GM18505 (cell line): ENCODE measurements at regions not wholly inside any gene's neighbourhood (a gene's known extent, or its start where the extent isn't known, plus 50 kb on each side); places are given as distances from the start of the nearest gene placed in this dataset.
"Not testable (repeated sequence)": the region's sequence is repeated elsewhere in the genome, so short reads cannot be mapped to it uniquely, and the experiment has no call there.

Experiments
- ATAC-seq: cut with Tn5 transposase; IDR thresholded peaks from one replicate; pipeline ENCODE4 v1.9.1; 2021; ENCODE audit not compliant: unreplicated experiment
- POLR2A ChIP-seq: IDR thresholded peaks from 4 replicates; pipeline ENCODE4 v1.6.1; 2011; ENCODE audit warnings: borderline replicate concordance; ENCODE audit not compliant: insufficient read depth, insufficient read length; ENCODE audit errors: extremely low read depth

DNA sequence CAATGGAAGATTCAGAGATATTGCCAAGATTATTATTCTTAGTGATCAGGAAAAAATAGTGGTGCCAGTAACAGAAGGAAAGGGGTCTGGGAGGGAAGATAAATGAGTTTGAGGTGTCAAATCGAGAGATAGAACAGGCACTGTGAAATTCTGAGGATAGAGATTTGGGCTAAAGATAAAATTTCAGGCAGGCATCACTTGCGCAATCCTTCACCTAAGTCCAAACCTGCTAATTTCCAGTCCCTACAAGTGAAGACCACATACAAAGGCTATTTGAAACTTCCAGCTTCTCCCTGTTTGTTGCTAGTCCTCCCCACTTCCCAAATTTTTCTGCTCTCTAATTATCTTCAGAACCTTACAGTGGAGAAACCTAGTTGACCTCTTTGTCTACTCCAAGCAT is 494.6 kb downstream of the MAGEE1 start:
- ATAC-seq = no peak
- no peak for TF ChIP-seq POLR2A

DNA sequence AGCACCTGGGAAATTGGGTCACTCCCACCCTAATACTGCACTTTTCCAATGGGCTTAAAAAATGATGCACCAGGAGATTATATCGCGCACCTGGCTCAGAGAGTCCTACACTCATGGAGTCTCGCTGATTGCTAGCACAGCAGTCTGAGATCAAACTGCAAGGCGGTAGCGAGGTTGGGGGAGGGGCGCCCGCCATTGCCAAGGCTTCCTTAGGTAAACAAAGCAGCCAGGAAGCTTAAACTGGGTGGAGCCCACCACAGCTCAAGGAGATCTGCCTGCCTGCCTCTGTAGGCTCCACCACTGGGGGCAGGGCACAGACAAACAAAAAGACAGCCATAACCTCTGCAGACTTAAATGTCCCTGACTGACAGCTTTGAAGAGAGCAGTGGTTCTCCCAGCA is 497.1 kb downstream of the MAGEE1 start:
- not testable (repeated sequence) for ATAC-seq

DNA sequence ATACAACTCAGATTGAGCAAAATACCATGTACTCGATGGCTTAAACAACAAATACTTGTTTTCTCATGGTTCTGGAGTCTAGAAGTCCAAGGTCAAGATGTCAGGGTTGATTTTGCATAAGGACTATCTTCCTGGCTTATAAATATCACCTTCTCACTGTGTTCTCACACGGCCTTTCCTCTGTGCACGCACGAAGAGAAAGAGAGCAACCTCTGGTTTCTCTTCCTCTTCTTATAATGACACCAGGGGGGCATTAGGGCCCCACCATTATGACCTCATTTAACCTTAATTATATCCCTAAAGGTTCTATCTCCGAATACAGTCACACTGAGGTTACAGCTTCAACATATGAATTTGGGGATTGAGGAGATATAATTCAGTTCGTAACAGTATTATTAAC is 504.0 kb downstream of the MAGEE1 start:
- ATAC-seq = no peak
- no peak for TF ChIP-seq POLR2A

DNA sequence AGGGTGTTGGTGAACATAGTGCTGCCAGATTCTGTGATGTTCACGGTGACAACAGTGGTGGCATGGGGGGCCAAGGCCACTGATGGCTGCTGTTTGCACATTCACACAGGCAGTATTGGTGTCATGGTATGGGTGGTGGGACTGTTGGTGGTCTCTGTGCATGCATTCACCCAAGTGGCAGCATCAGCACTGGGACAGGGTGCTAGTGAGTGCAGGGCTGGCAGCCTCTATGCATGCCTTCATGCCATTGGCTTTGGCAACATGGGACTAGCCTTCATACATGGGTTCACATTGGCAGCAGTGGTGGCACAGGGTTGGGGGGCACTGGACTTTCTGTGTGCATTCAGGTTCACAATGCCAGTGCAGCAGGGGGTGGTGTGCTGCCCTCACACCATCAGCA is 489.7 kb upstream of the FGF16 start:
- ATAC-seq = no peak
- no peak for TF ChIP-seq POLR2A

DNA sequence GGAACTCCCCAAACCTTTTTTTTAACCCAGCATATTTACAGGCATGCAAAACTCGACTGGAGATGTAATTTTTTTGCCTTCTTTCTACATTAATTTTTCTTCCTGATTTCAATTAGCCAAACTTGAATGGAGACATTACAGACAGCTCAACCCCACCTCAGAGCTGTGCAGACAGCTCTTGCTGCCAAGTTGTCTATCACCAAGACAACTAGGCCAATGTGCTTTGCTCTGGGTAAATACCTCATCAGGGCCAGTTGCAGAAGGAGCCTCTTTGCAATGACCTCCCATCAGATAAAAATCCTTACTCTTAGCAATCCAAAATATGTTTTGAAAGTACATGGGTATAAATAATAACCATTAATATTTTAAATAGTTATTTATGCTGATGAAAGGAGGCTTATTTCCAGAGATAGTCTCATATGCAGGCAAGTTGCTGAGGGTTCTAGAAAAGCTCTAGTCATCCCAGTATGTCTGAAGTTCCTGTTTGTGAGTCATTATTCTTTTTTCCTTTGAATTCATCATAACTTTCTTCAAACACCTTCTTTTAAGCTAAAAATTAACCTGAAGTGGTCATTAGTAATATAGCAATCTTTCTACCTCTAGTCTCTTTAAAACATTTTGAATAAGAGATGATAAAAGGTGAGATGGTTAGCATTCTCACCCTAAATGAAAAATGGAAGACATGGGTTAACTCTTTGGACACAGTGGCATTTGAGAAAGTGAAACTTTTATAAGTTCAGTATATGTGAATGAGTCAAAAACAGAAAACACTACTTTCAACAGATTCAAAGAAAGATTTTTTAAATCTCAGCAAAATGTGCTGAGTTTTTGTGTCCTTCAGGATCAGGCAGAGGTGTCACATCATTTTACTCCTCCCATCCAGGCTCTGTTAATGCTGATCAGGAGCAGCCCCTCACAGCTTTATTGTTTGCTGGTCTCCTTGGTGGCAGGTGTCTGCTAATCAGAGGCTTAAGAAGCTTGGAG is 475.5 kb upstream of the FGF16 start:
- peak; percentile 63 for ATAC-seq
- no peak for TF ChIP-seq POLR2A

DNA sequence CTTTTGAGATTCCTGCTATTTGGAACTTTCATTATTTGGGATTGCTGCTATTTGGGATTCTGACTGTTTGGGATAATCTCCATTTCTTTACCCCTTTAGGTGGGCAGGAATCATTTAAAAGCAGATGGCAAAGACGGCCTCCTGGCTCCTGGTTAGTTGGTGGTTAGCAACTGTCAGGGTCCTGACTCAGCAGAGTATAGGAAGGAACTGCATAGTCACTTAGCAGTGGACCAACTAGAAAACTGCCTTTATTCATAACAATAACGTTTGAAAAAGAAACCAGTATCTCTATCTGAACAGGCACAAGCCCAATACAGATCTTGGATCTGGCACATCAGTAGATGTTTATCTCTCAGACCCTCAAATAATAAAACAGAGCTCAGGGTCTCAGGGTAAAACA is 469.7 kb upstream of the FGF16 start:
- TF ChIP-seq POLR2A = no peak
- ATAC-seq = no peak

DNA sequence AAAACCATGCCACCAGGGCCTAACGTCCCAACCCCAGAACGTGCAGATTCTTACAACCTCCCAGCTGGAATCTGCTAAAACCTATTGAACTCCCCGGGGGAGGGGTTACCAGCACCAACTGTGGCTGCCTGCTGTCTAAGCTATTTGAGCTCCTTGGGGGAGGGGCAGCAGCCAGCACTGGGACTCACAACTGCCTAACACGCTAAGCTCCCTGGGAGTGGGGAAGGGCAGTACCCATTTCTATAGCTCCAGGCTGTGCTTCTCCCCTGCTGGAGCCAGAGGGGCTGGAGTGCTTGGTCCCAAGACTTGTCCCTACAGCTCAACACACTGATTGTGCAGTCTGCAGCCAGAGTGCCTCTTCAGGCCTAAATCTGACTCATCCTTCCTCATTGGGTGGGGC is 459.8 kb upstream of the FGF16 start:
- no peak for ATAC-seq
- TF ChIP-seq POLR2A = no peak

DNA sequence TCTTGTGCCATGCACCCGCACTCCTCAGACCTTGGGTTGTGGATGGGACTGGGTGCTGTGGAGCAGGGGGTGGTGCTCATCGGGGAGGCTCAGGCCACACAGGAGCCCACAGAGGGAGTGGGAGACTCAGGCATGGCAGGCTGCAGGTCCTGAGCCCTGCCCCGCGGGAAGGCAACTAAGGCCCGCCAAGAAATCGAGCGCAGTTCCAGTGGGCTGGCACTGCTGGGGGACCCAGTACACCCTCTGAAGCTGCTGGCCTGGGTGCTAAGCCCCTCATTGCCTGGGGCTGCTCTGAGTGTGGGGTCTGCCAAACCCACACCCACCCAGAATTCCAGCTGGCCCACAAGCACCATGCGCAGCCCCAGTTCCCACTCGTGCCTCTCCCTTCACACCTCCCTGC is 450.5 kb upstream of the FGF16 start:
- ATAC-seq = no peak

DNA sequence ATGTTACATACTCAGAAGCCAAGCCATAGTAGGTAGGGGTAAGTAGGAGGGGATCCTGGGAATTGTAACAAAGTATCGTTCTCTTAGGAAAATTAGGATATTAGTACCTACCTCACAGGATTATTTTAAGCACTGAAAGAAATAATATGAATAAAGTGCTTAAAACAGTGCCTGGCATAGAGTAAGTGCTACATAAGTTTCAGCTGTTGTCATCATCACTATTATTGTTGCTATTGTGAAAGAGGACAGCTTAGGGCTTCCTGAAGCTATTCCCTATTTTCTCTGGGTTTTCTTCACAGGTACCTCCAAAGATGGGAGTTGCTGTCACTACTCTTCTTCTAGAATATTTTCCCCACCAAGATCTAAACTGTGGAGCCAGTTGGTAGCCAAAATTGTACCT is 443.7 kb upstream of the FGF16 start:
- ATAC-seq = no peak
- TF ChIP-seq POLR2A = no peak

More for the DNA sequence above, 450.5 kb upstream of the FGF16 start:
- no peak for TF ChIP-seq POLR2A

DNA sequence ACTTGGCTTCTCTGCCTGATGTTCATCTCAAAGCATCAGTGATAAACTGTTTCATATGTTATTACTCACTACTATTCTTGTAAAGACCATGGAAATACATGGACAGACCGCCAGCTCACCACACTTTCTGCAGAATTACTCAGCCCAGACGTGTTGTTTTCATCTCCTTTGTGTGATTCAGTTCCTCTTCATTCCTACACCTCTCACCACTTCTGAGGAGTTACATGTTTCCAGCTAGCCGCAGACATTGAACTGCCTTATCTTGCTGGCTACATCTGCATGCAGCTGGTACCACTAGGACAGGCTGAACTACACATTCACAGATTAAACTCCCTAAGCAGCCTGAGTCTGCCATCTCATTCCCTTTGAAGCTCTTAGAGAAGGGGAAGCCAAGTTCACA is 443.2 kb upstream of the FGF16 start:
- no peak for TF ChIP-seq POLR2A
- ATAC-seq = no peak

DNA sequence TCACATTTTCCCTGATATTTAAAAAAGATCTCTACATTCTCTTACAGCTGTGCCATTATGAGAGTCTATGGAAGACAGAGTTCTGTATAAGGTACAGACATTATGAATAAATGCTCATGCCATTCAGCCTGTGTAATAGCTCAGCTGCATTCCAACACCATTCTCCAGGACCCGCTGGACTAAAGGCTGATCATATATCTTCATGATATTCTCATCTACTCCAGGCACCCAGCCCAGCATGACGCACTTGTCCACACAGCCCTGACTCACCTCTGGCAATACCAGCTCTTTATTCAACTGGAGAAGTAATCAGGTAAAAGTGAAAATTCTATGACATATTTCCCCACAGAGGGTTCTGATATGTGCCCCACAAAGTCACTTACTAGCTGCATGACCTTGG is 437.5 kb upstream of the FGF16 start:
- no peak for TF ChIP-seq POLR2A
- no peak for ATAC-seq

DNA sequence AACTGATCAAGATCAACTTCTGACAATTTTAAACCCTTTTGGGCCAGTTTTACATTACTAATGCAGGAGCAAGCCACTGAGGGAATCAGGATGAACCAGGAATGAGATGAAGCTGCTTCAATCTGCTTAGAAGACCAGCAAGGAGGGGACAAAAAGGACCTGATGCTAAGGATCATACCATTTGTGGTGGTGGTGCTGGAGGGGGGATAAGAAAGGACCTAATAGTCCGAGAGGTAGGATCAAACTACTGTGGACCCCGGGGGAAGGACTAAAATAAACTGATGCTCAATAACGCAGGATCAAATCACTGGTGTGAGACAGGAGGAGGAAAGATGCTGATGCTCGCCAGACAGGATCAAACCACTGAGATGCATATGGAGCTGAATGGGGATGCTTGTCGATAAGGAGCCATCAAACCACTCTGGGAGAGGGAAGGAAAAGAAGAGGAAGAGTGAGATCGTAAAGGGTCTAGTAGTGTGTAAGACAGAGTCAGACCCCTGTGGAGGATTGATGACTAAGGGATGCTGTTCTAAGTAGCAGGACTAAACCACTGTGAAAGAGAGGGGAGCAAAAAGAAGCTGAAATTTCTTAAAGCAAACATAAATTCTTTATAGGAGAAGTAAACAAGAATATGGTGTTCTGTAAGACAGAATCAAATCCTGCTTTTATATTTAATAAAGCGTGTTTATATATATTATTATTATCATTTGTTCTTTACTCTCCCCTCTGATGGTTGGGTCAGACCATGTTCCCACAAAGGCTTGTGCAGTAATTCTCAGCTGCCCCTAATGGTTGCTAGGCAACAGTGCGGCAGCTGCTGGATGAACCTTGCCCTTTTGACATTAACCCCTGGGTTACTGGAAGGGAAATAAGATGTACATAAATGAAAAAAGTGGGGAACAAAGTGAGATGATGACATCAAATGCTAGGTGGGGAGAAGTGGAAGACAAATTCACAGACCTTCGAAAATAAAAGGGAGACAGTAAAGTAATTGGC is 432.5 kb upstream of the FGF16 start:
- TF ChIP-seq POLR2A = no peak
- no peak for ATAC-seq

DNA sequence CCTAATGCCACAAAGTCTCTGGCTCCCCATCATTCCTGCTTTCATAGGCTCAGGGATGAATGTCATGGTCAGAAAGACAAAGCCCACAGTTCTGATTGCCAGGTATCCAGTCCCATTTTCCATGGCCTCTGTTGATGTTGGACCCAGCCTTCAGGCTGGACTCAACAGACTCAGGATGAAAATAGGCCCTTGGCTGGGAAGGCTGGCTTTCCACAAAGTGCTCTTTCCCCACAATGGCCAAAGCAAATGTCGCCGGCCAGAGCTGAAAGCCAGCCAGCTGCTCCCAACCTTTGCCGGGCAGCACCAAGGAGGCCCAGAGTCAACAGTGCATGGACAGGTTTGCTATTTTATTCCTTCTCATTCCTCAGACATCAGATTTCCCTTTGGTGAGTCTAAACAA is 430.1 kb upstream of the FGF16 start:
- no peak for ATAC-seq
- TF ChIP-seq POLR2A = no peak

DNA sequence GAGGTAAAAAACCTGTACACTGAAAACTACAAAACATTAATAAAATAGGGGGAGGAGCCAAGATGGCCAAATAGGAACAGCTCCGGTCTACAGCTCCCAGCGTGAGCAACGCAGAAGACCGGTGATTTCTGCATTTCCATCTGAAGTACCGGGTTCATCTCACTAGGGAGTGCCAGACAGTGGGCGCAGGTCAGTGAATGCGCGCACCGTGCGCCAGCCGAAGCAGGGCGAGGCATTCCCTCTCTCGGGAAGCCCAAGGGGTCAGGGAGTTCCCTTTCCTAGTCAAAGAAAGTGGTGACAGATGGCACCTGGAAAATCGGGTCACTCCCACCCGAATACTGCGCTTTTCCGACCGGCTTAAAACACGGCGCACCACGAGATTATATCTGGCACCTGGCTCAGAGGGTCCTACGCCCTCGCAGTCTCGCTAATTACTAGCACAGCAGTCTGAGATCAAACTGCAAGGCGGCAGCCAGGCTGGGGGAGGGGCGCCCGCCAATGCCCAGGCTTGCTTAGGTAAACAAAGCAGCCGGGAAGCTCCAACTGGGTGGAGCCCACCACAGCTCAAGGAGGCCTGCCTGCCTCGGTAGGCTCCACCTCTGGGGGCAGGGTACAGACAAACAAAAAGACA is 400.9 kb upstream of the FGF16 start:
- ATAC-seq = not testable (repeated sequence)
